DND-41 (cell line): ENCODE measurements at regions not wholly inside any gene's neighbourhood (a gene's known extent, or its start where the extent isn't known, plus 50 kb on each side); places are given as distances from the start of the nearest gene placed in this dataset.

Experiments used
- EZH2 ChIP-seq: IDR thresholded peaks from 3 replicates; pipeline ENCODE4 v1.6.1; 2012; ENCODE audit warnings: borderline replicate concordance, low read depth, mild to moderate bottlenecking, moderate library complexity, low read length, inconsistent platforms; ENCODE audit not compliant: severe bottlenecking
- TF ChIP-seq, protein P1 (sequence below): IDR thresholded peaks from 2 replicates; pipeline ENCODE4 v1.5.1; 2012; ENCODE audit warnings: borderline replicate concordance, low read length, moderate library complexity, mild to moderate bottlenecking; ENCODE audit not compliant: poor library complexity, severe bottlenecking; ENCODE audit errors: extremely low read depth

- TF ChIP-seq, protein P1, sequence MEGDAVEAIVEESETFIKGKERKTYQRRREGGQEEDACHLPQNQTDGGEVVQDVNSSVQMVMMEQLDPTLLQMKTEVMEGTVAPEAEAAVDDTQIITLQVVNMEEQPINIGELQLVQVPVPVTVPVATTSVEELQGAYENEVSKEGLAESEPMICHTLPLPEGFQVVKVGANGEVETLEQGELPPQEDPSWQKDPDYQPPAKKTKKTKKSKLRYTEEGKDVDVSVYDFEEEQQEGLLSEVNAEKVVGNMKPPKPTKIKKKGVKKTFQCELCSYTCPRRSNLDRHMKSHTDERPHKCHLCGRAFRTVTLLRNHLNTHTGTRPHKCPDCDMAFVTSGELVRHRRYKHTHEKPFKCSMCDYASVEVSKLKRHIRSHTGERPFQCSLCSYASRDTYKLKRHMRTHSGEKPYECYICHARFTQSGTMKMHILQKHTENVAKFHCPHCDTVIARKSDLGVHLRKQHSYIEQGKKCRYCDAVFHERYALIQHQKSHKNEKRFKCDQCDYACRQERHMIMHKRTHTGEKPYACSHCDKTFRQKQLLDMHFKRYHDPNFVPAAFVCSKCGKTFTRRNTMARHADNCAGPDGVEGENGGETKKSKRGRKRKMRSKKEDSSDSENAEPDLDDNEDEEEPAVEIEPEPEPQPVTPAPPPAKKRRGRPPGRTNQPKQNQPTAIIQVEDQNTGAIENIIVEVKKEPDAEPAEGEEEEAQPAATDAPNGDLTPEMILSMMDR, result no peak
- TF ChIP-seq EZH2, result no peak
These were observed 140.2 kb upstream of the RMST start for GRCh38 chr12:97322388-97322787.
